ENCODE measurements at regions not wholly inside any gene's neighbourhood (a gene's known extent, or its start where the extent isn't known, plus 50 kb on each side); places are given as distances from the start of the nearest gene placed in this dataset.

DNA sequence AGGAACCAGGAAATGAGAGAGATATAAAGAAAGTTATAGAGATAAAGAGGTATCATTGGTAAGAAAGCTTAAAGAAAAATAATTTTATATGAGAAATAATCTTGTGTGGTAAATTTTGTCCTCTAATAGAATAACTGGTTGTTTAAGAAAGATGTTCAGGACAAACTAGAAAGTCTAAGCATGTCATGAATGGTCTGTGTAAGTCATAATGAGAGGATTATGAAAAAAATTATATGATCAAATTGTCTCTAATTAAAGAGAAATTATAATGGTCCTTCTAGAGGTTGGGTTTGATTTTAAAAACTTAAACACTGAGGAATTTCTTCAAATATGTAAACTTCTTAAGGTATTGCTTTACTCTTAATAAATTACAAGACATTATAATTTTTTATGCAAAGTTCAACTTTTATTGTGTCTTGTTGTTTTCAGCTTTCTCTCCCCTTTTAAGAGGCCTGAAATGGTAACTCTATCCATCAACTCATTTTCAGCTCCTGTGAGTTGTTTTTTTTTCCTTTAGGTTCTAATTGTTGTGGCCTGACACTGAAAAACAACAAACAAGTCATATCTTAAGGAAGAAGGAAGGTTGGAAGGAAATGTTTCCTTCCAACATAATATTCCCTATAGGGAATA is 88.2 kb upstream of the CNOT2 start:
- no peak for TF ChIP-seq POLR2A (IDR thresholded peaks at IDR 0.05)
- TF ChIP-seq POLR2AphosphoS5 (IDR thresholded peaks at IDR 0.05), result no peak
- TF ChIP-seq, protein P1, sequence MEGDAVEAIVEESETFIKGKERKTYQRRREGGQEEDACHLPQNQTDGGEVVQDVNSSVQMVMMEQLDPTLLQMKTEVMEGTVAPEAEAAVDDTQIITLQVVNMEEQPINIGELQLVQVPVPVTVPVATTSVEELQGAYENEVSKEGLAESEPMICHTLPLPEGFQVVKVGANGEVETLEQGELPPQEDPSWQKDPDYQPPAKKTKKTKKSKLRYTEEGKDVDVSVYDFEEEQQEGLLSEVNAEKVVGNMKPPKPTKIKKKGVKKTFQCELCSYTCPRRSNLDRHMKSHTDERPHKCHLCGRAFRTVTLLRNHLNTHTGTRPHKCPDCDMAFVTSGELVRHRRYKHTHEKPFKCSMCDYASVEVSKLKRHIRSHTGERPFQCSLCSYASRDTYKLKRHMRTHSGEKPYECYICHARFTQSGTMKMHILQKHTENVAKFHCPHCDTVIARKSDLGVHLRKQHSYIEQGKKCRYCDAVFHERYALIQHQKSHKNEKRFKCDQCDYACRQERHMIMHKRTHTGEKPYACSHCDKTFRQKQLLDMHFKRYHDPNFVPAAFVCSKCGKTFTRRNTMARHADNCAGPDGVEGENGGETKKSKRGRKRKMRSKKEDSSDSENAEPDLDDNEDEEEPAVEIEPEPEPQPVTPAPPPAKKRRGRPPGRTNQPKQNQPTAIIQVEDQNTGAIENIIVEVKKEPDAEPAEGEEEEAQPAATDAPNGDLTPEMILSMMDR (IDR thresholded peaks at IDR 0.05), result no peak

All from breast epithelium (tissue), 3 donors.